COR-L47 (cell line): ENCODE measurements at regions not wholly inside any gene's neighbourhood (a gene's known extent, or its start where the extent isn't known, plus 50 kb on each side); places are given as distances from the start of the nearest gene placed in this dataset.

ENCODE experiments used
- DNase-seq: peaks from one replicate; lab custom pipeline; 2025; lab: John Stamatoyannopoulos, UW

- no peak for DNase-seq
Measured at GRCh38 chr13:40076765-40077362, 421.4 kb downstream of the COG6 start.

GRCh38 chr13:40077396-40078027 is 422.1 kb downstream of the COG6 start:
- DNase-seq, result no peak

GRCh38 chr13:40079721-40080120 is 424.3 kb downstream of the COG6 start:
- DNase-seq, result no peak

GRCh38 chr13:40080676-40081075 is 425.2 kb downstream of the COG6 start:
- DNase-seq, result no peak

- no peak for DNase-seq
Measured at GRCh38 chr13:40082639-40083038, 427.2 kb downstream of the COG6 start.

GRCh38 chr13:40083841-40084240 is 428.4 kb downstream of the COG6 start:
- DNase-seq, result no peak

- no peak for DNase-seq
Measured at GRCh38 chr13:40084934-40085333, 429.5 kb downstream of the COG6 start.

GRCh38 chr13:40087091-40088002 is 431.9 kb downstream of the COG6 start:
- no peak for DNase-seq

GRCh38 chr13:40094056-40094455 is 438.6 kb downstream of the COG6 start:
- DNase-seq, result no peak

GRCh38 chr13:40095695-40096356 is 440.4 kb downstream of the COG6 start:
- DNase-seq, result no peak

- no peak for DNase-seq
Measured at GRCh38 chr13:40096357-40096901, 441.0 kb downstream of the COG6 start.

- no peak for DNase-seq
Measured at GRCh38 chr13:40098246-40098645, 442.8 kb downstream of the COG6 start.

GRCh38 chr13:40101708-40102359 is 446.4 kb downstream of the COG6 start:
- DNase-seq, result no peak

GRCh38 chr13:40102360-40102727 is 446.9 kb downstream of the COG6 start:
- DNase-seq, result no peak

- DNase-seq, result no peak
Measured at GRCh38 chr13:40102854-40103253, 447.4 kb downstream of the COG6 start.

- no peak for DNase-seq
Measured at GRCh38 chr13:40103864-40104263, 448.4 kb downstream of the COG6 start.

- no peak for DNase-seq
Measured at GRCh38 chr13:40105231-40105630, 449.8 kb downstream of the COG6 start.

GRCh38 chr13:40109351-40109844 is 453.9 kb downstream of the COG6 start:
- no peak for DNase-seq

- DNase-seq, result no peak
Measured at GRCh38 chr13:40113643-40114304, 458.3 kb downstream of the COG6 start.

- DNase-seq, result no peak
Measured at GRCh38 chr13:40114305-40114896, 458.9 kb downstream of the COG6 start.

- DNase-seq, result no peak
Measured at GRCh38 chr13:40115426-40115825, 460.0 kb downstream of the COG6 start.
